PFSK-1 (cell line): ENCODE measurements at regions not wholly inside any gene's neighbourhood (a gene's known extent, or its start where the extent isn't known, plus 50 kb on each side); places are given as distances from the start of the nearest gene placed in this dataset.

Experiments
- FOXP2 ChIP-seq: optimal IDR thresholded peaks from 2 replicates; pipeline ENCODE3; 2011; ENCODE audit warnings: borderline replicate concordance, control low read depth, inconsistent platforms; ENCODE audit not compliant: insufficient read depth; ENCODE audit errors: extremely low read length, extremely low read depth
- POLR2AphosphoS5 ChIP-seq: IDR thresholded peaks from 2 replicates; pipeline ENCODE4 v1.6.1; 2012; ENCODE audit warnings: low read depth, mild to moderate bottlenecking, control low read depth, low read length, moderate library complexity
- SIN3A ChIP-seq: IDR thresholded peaks from 2 replicates; pipeline ENCODE4 v1.6.1; 2012; ENCODE audit warnings: mild to moderate bottlenecking, low read length, moderate library complexity, borderline replicate concordance; ENCODE audit not compliant: insufficient read depth
- TAF1 ChIP-seq: IDR thresholded peaks from 2 replicates; pipeline ENCODE4 v1.6.1; 2012; ENCODE audit warnings: low read length, control low read depth, borderline replicate concordance; ENCODE audit not compliant: insufficient read depth

GRCh38 chr6:104483225-104483834 is 376.4 kb downstream of the HACE1 start:
- TF ChIP-seq POLR2AphosphoS5: no peak
- no peak for TF ChIP-seq TAF1
- TF ChIP-seq SIN3A: no peak
- no peak for TF ChIP-seq FOXP2
